Panc1 (cell line): ENCODE measurements at regions not wholly inside any gene's neighbourhood (a gene's known extent, or its start where the extent isn't known, plus 50 kb on each side); places are given as distances from the start of the nearest gene placed in this dataset.
"Not testable (repeated sequence)": the region's sequence is repeated elsewhere in the genome, so short reads cannot be mapped to it uniquely, and the experiment has no call there.

ENCODE experiments used
- ATAC-seq: fragments of 200-7000 bp; cut with Tn5 transposase; 2 replicates; pipeline ENCODE4 v1.9.1; 2020; ENCODE audit warnings: mild to moderate bottlenecking, moderate library complexity
- BruUV-seq: library from RNA; stranded (reverse); fragments of 400-500 nt; replicated peaks from 2 replicates; lab custom pipeline; 2021; lab: Mats Ljungman, UMichigan
- CTCF ChIA-PET: fragments of 300-600 bp; sonication (Branson Sonifier 250); formaldehyde crosslinking; loops from one replicate; lab custom pipeline; 2022; ENCODE audit warnings: antibody characterized with exemption; lab: Charles Lee
- POLR2A ChIA-PET: fragments of 300-600 bp; sonication (Branson Sonifier 250); formaldehyde crosslinking; loops from one replicate; lab custom pipeline; 2022; ENCODE audit warnings: antibody characterized with exemption; lab: Charles Lee
- DNase-seq: peaks from one replicate; pipeline ENCODE4 v3.0.0-alpha.2; 2010; ENCODE audit warnings: low read depth, low spot score
- H3K27ac ChIP-seq: 2 replicates; pipeline ENCODE4 v1.5.1; 2011; ENCODE audit warnings: mild to moderate bottlenecking, low read length, inconsistent platforms
- H3K27me3 ChIP-seq: fragments of 200-500 bp; sonication (Bioruptor generic); 2 replicates; pipeline ENCODE4 v1.6.0; 2014; ENCODE audit warnings: low read length, inconsistent platforms; ENCODE audit not compliant: control insufficient read depth, insufficient read depth
- H3K36me3 ChIP-seq: fragments of 200-500 bp; sonication (Bioruptor generic); 2 replicates; pipeline ENCODE4 v1.5.1; 2014; ENCODE audit warnings: inconsistent platforms, mild to moderate bottlenecking, low read length, moderate library complexity; ENCODE audit not compliant: control insufficient read depth, insufficient read depth
- H3K4me1 ChIP-seq: 2 replicates; pipeline ENCODE4 v1.5.1; 2011; ENCODE audit warnings: inconsistent platforms, mild to moderate bottlenecking, low read length, moderate library complexity; ENCODE audit not compliant: control insufficient read depth, insufficient read depth
- H3K4me3 ChIP-seq, 2 experiments: 2 replicates each; pipeline ENCODE4 v1.5.1; 2011 to 2012; ENCODE audit warnings: low read depth in 2 of 2, low read length in 2 of 2, mild to moderate bottlenecking in 2 of 2, inconsistent platforms in 1 of 2, moderate library complexity in 1 of 2
- H3K9me3 ChIP-seq: fragments of 200-500 bp; sonication (Bioruptor generic); 2 replicates; pipeline ENCODE4 v1.5.1; 2014; ENCODE audit warnings: low read depth, mild to moderate bottlenecking, inconsistent platforms, low read length, moderate library complexity; ENCODE audit not compliant: control insufficient read depth, insufficient read depth
- POLR2AphosphoS5 ChIP-seq: IDR thresholded peaks from 2 replicates; pipeline ENCODE4 v1.6.1; 2012; ENCODE audit warnings: mild to moderate bottlenecking, low read depth, low read length, moderate library complexity
- SIN3A ChIP-seq: IDR thresholded peaks from 2 replicates; pipeline ENCODE4 v1.6.1; 2012; ENCODE audit warnings: low read depth, mild to moderate bottlenecking, low read length, moderate library complexity, borderline replicate concordance; ENCODE audit not compliant: insufficient read depth
- TCF7L2 ChIP-seq: IDR thresholded peaks from 2 replicates; pipeline ENCODE4 v1.6.1; 2011; ENCODE audit warnings: mild to moderate bottlenecking, low read depth, low read length, inconsistent platforms
- in situ Hi-C: cut with HindIII; loops from 2 replicates; pipeline ENCODE4 v1.10.0; 2016; ENCODE audit warnings: low sequenced_read_pairs, low pct_unique_long_range_greater_than_20kb
- intact Hi-C: fragments of 100-400 bp; cut with micrococcal nuclease; formaldehyde crosslinking; loops from one replicate; pipeline ENCODE4 v1.10.0; 2022; ENCODE audit not compliant: unreplicated experiment
- TF ChIP-seq, protein P1 (sequence below), 2 experiments: IDR thresholded peaks; 2 replicates each; pipeline ENCODE4 v1.6.1; 2011 to 2012; ENCODE audit warnings: low read depth in 2 of 2, control low read depth in 1 of 2, low read length in 1 of 2, mild to moderate bottlenecking in 1 of 2, moderate library complexity in 1 of 2; ENCODE audit not compliant: insufficient read depth in 1 of 2
- TF ChIP-seq, protein P2 (sequence below): fragments of 450-650 bp; IDR thresholded peaks from 2 replicates; pipeline ENCODE4 v1.5.1; 2017; ENCODE audit warnings: mild to moderate bottlenecking

DNA sequence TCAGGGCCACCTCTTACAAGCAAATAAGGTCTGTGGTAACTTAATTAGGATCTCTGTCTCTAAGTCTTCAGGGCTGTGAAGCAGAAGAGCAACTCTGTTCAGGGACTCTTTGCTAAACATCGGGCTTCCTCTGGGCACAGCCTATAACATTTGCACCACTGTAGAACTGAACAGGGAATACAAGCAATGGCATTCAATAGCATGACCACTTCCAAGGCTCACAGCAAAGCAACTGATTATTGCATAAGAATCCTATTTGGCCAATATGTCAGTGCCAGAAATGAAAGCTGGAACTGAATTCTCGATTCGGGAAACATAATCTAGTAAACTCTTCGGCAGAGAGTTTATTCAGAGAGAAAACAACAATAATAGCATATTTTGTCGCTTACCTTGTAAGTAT is 92.2 kb upstream of the AMZ2 start:
- ChIA-PET CTCF (interaction anchor here (0.5 kb wide), 1 partner anchor 87 kb away, joined by 6 read pairs; no protein-coding TSS in a partner anchor), POLR2A (no interaction called here)
- H3K27me3 ChIP-seq, result no peaks in the 10 kb centered on the region
- ATAC-seq, result no peak
- H3K27ac ChIP-seq, result no peak overlapping the region
- H3K9me3 ChIP-seq, result no peaks in the 10 kb centered on the region
- no peak for DNase-seq
- intact Hi-C loops, result no loop called here
- no peak for TF ChIP-seq TCF7L2
- TF ChIP-seq SIN3A, result no peak
- TF ChIP-seq, protein P1, sequence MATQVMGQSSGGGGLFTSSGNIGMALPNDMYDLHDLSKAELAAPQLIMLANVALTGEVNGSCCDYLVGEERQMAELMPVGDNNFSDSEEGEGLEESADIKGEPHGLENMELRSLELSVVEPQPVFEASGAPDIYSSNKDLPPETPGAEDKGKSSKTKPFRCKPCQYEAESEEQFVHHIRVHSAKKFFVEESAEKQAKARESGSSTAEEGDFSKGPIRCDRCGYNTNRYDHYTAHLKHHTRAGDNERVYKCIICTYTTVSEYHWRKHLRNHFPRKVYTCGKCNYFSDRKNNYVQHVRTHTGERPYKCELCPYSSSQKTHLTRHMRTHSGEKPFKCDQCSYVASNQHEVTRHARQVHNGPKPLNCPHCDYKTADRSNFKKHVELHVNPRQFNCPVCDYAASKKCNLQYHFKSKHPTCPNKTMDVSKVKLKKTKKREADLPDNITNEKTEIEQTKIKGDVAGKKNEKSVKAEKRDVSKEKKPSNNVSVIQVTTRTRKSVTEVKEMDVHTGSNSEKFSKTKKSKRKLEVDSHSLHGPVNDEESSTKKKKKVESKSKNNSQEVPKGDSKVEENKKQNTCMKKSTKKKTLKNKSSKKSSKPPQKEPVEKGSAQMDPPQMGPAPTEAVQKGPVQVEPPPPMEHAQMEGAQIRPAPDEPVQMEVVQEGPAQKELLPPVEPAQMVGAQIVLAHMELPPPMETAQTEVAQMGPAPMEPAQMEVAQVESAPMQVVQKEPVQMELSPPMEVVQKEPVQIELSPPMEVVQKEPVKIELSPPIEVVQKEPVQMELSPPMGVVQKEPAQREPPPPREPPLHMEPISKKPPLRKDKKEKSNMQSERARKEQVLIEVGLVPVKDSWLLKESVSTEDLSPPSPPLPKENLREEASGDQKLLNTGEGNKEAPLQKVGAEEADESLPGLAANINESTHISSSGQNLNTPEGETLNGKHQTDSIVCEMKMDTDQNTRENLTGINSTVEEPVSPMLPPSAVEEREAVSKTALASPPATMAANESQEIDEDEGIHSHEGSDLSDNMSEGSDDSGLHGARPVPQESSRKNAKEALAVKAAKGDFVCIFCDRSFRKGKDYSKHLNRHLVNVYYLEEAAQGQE (IDR thresholded peaks at IDR 0.05; ENCODE audit: insufficient read depth in 1 of 2, low read depth in 2 of 2, low read length in 1 of 2), result no peak
- TF ChIP-seq POLR2AphosphoS5, result no peak
- TF ChIP-seq, protein P2, sequence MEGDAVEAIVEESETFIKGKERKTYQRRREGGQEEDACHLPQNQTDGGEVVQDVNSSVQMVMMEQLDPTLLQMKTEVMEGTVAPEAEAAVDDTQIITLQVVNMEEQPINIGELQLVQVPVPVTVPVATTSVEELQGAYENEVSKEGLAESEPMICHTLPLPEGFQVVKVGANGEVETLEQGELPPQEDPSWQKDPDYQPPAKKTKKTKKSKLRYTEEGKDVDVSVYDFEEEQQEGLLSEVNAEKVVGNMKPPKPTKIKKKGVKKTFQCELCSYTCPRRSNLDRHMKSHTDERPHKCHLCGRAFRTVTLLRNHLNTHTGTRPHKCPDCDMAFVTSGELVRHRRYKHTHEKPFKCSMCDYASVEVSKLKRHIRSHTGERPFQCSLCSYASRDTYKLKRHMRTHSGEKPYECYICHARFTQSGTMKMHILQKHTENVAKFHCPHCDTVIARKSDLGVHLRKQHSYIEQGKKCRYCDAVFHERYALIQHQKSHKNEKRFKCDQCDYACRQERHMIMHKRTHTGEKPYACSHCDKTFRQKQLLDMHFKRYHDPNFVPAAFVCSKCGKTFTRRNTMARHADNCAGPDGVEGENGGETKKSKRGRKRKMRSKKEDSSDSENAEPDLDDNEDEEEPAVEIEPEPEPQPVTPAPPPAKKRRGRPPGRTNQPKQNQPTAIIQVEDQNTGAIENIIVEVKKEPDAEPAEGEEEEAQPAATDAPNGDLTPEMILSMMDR, result no peak
- H3K36me3 ChIP-seq, result no peaks in the 10 kb centered on the region
- no peak overlapping the region for H3K4me3 ChIP-seq
- H3K4me1 ChIP-seq, result no peaks in the 10 kb centered on the region
- in situ Hi-C loops, result no loop called here
- BruUV-seq, result no TSS peak

DNA sequence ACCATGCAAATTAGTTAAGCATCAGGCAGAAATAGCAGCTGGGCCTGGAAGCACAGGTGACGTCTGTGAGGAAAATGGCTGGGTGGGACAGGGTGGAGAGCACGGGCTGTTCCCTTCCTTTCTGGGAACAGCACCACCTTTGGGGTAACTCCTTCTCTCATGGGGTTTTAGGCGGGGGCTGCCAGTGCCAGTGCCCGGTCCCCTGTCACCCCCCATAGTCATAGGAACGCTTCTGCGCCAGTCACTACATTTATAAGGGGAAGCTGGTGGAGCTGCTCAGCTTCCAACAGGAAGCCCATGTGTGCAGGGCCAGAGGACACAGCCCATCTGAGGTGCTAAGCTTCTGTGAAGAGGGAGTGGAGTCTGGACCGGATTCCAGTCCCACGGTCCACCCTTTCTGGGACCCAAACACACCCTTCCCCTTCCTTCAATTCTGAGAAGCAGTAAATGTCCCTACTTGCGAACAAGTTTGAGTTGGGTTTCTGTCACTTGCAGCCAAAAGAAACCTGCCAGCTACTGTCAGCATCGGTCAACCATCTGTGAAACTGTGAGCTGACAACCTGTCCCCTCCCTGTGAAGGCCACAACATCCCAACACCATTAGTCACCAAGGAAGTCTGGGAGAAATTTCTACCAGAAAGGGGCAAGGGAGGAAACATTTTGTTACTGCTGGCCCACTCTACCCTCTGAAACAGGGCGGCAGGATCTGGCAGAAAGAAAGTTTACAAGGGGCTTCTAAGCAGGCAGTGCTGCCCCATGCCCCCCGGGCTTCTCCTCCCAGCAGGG is 86.0 kb upstream of the AMZ2 start:
- ATAC-seq, result no peak
- no peaks in the 10 kb centered on the region for H3K36me3 ChIP-seq
- BruUV-seq, result no TSS peak
- no peaks in the 10 kb centered on the region for H3K9me3 ChIP-seq
- no peak overlapping the region for H3K27ac ChIP-seq
- no peak for DNase-seq
- POLR2A ChIA-PET, result no interaction called here
- CTCF ChIA-PET, result no interaction called here
- intact Hi-C loops, result no loop called here
- no peak overlapping the region for H3K4me3 ChIP-seq
- no peaks in the 10 kb centered on the region for H3K4me1 ChIP-seq
- TF ChIP-seq TCF7L2, result no peak
- no peak for TF ChIP-seq SIN3A
- TF ChIP-seq, protein P2, result no peak
- no peak for TF ChIP-seq POLR2AphosphoS5
- TF ChIP-seq, protein P1 (IDR thresholded peaks at IDR 0.05; ENCODE audit: insufficient read depth in 1 of 2, low read depth in 2 of 2, low read length in 1 of 2), result no peak
- no peaks in the 10 kb centered on the region for H3K27me3 ChIP-seq
- in situ Hi-C loops, result no loop called here

DNA sequence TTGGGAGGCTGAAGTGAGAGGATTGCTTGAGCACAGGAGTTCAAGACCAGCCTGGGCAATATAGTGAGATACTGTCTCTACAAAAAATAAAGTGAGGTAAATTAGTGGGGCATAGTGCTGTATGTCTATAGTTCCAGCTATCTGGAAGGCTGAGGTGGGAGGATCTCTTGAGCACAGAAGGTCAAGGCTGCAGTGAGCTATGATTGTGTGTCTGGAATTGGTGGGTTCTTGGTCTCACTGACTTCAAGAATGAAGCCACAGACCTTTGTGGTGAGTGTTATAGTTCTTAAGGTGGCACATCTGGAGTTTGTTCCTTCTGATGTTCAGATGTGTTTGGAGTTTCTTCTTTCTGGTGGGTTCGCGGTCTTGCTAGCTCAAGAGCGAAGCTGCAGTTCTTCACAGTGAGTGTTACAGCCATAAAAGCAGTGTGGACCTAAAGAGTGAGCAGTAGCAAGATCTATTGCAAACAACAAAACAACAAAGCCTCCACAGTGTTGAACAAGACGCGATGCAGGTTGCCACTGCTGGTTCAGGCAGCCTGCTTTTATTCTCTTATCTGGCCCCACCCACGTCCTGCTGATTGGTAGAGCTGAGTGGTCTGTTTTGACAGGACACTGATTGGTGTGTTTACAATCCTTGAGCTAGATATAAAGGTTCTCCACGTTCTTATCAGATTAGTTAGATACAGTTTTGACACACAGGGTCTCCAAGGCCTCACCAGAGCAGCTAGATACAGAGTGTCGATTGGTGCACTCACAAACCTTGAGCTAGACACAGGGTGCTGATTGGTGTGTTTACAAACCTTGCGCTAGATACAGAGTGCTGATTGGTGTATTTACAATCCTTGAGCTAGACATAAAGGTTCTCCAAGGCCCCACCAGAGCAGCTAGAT is 79.3 kb upstream of the AMZ2 start:
- ATAC-seq, H3K36me3 ChIP-seq, intact Hi-C loops, H3K27me3 ChIP-seq, H3K4me1 ChIP-seq, CTCF ChIA-PET, H3K4me3 ChIP-seq, H3K9me3 ChIP-seq, in situ Hi-C loops, DNase-seq, H3K27ac ChIP-seq, BruUV-seq: not testable (repeated sequence)
- POLR2A ChIA-PET, result interaction anchor here (0.6 kb wide), 1 partner anchor 125 kb away, joined by 4 read pairs; no protein-coding TSS in a partner anchor
